Nucleus accumbens (tissue), 56 donors: ENCODE measurements at regions not wholly inside any gene's neighbourhood (a gene's known extent, or its start where the extent isn't known, plus 50 kb on each side); places are given as distances from the start of the nearest gene placed in this dataset.

ENCODE experiments used
- DNase-seq, 56 donors: peaks; one replicate each; lab custom pipeline; 2025; lab: John Stamatoyannopoulos, UW

DNA sequence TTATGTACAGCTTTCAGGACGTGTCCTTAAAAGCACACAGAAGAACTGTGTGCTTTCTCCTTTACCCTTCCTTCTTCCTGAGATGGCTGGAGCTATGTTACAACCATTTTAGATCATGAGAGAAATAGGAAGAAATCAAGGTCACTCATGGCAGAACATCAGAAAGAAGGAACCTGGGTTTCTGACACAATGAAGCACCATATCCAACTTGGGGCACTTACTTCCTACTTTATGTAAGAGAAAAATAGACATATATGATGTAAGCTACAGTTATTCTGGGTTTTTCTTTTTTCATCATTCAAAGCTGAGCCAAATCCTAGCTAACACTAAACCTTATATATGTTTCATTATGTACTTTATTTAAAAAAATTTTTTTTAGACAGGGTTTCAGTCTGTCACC is 79.5 kb downstream of the FAM161A start:
- DNase-seq = no peak

DNA sequence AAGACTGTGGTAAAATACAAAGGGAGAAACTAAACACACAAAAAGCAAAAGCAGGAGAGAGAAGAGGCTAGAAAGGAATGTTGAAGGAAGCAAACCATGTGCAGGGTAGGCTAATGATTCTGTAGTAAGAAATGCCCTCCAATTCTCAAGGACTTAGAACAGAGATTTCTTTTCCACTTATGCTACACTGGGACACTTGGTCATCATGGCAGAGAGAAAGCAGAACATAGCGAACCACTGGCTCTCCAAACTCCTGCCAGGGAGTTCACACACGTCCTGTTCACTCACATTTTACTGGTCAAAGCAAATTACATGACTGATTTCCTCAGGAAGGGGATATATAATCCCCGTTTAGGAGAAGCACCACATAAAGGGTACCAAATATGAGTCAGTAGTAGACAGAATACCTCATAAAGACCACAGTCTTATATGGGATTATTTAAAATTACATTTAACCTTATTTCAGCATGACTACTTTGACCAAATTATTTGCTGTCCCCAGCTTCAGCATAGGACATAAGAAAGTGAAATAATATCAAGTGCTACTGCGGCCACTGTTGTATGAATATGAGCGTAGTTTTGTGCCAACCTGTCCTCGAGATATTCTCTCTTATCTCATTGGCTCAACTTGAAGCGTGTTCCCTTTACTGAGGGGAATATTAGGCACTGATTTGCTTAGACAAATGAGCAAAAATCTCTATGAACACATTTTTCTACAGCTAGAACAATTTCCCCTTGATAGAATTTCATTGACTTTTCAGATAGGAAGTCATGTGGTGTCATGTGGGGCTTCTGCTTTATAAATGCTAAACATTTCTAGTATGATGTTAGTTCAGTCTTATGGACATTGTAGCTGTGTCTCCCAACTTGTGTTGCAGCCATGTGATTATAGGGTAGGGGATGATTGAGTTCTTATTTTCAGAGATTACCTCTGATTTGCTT is 81.7 kb downstream of the FAM161A start:
- no peak for DNase-seq

GRCh38 chr2:61770746-61771145 is 83.1 kb downstream of the FAM161A start:
- DNase-seq = no peak

- DNase-seq = no peak
Measured at GRCh38 chr2:61770298-61770697, 83.6 kb downstream of the FAM161A start.

GRCh38 chr2:61769093-61769675 is 84.7 kb downstream of the FAM161A start:
- no peak for DNase-seq

DNA sequence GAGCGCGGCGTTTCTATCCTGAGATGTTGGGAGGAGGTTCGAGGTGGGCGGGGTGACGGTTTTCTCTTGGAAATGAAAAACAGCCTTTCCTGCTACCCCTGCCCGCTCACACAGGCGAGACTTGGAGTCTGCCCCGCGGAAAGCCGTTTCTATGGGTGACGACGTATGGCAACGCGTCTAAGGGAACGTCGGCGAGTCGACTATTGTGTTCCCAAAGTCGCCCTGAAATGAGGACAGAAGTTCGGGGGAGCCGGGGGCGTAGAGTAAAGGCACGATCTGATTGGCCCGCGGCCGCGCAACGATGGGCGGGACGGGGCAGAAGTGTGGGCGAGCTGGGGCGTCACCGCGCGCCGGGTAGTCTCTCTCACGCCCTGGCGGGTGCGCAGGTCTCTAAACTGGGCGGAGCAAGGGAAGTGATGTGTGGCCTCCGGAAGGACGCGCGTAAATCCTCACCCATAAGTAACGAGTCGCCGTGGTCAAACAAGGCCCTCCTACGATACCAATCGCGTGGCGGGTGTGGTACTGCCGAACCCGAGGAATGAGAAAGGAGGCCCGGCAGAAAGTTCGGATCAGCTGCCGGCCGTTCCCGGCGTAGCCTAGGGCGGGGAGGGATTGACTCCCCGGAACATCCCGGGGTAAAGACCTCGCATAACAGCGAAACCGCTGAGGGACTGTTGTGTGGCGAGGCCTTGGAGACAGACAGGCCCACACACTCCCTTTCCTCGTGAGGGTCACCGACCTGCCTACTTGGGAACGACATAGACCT is 89.6 kb downstream of the FAM161A start:
- peak; percentile 74 to 99 (median 96) for DNase-seq

DNA sequence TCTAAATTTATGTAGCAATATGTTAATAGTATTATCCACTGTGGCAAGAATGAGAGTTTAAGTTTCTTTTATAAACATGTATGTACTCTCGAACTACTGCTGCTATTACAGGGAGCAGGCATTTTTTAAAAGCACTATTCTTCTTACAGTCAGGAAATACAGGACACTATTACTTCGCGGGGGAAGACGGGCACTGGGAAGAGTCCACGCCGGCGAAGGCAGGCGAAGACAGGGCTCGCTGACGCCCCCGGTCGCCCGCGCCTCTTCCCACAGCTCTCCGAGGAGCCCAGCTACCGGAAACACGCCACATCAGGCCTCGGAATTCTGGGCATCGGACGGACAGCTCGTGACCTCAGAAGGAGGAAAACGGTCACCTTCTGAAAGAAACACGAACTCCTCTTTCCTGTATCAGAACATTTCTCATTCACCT is 90.2 kb downstream of the FAM161A start:
- DNase-seq = peak in 38 of 56 donors; percentile 53 to 92 (median 81)

DNA sequence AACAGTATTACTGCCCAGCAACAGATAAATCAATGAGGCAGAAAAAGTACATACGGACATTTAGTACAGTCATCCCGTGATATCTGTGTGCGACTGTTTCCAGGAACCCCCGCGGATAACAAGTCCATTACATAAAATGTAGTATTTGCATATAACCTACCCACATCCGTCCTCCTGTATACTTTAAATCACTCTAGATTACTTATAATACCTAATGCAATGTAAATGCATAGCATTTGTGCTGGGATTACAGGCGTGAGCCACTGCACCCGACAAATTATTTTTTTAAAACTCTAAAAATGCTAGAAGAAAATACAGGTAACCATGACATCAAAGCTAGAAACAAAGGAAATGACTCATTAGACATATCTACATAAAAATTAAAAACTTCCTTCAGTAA is 91.6 kb downstream of the FAM161A start:
- no peak for DNase-seq

GRCh38 chr2:61759718-61760117 is 94.1 kb downstream of the FAM161A start:
- DNase-seq = no peak

DNA sequence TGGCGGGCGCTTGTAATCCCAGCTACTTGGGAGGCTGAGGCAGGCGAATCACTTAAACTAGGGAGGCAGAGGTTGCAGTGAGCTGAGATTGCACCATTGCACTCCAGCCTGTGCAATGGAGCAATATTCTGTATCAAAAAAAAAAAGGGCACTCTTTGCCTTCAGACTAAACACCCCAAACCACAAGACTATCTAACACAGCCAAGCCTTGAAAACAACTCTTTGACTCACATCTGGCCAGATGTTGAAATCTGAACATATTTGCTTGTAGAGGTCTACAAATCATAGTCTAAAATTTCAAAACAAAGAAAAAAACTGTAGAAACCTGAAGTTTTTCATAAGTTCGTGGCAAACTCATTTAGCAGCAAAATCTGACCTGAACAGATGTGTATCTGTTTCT is 94.9 kb downstream of the FAM161A start:
- DNase-seq = no peak

DNA sequence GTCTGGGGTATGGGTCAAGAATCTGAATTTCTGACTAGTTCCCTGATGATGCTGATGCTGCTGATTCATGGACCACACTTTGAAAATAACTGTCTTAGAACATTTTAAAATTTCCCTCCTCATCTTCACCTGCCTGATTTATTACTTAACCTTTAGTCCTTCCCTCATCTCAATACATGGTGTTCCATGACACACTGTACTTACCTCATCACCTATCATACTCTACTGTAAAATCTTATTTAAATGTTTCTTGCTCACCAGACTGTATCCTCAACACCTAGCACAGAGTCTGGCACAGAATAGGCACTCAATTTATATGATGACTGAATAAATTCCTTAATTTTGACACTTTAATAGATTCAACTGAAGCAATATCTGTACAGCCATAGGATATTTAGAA is 95.7 kb downstream of the FAM161A start:
- DNase-seq = no peak

- DNase-seq = no peak
Measured at GRCh38 chr2:61753512-61753911, 100.3 kb downstream of the FAM161A start.

- DNase-seq = no peak
Measured at GRCh38 chr2:61750624-61751023, 103.2 kb downstream of the FAM161A start.

DNA sequence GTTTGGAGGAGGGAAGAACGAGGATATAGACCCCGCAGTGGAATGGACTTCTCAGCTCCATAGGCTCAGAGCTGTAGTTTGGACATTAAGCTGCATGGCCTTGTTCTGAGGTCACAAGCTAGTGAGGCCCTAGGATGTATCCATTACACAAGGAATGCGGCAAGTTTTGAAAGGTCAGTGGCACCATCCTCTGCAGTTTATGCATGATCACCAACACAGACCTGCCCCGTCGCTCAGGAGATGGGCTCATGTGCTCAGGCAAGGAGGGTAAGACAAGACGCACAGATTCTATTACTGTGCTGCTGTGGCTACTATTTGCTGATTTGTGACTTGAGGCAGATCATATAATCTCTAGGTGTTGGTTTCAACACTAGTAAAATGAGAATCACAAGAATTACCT is 110.9 kb downstream of the FAM161A start:
- DNase-seq = no peak

GRCh38 chr2:61737841-61738240 is 116.0 kb downstream of the FAM161A start:
- no peak for DNase-seq

- no peak for DNase-seq
Measured at GRCh38 chr2:61736953-61737352, 116.9 kb downstream of the FAM161A start.

DNA sequence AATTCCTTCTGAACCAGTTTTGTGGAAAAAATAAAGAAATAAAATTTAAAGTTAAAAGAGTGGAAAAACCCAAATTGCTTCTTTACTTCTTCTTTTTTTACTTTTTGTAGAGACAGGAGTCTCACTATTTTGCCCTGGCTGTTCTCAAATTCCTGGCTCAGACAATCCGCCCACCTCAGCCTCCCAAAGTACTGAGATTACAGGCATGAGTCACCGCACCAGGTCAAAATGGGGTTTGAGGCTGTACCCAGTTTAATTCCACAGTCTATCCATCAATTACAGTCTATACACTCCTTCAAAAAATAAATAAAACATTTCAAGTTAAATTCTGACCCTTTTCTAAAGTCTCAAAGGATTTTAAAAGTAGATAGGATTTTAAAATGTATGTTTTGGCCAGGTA is 120.3 kb downstream of the FAM161A start:
- peak in 16 of 56 donors; percentile 1 to 54 (median 8) for DNase-seq

DNA sequence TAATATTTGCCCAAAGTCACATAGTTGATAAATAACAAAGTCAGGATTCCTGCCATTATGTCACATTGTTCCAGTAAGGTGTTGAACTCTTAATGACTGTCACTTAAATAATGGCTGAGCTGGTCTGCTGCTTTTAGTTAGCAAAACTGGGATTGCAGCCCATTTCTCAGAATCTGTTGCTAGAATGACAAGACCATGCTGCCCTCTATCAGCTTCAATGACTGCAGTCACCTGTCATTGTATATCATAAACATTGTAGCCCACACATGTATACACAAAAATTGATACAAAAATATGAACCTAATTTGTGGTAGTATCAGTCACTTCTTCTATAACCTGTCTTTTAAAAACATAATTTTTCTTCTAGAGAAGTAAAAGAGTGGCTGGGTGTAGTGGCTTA is 121.1 kb downstream of the FAM161A start:
- no peak for DNase-seq

- no peak for DNase-seq
Measured at GRCh38 chr2:61727746-61728145, 126.1 kb downstream of the FAM161A start.

DNA sequence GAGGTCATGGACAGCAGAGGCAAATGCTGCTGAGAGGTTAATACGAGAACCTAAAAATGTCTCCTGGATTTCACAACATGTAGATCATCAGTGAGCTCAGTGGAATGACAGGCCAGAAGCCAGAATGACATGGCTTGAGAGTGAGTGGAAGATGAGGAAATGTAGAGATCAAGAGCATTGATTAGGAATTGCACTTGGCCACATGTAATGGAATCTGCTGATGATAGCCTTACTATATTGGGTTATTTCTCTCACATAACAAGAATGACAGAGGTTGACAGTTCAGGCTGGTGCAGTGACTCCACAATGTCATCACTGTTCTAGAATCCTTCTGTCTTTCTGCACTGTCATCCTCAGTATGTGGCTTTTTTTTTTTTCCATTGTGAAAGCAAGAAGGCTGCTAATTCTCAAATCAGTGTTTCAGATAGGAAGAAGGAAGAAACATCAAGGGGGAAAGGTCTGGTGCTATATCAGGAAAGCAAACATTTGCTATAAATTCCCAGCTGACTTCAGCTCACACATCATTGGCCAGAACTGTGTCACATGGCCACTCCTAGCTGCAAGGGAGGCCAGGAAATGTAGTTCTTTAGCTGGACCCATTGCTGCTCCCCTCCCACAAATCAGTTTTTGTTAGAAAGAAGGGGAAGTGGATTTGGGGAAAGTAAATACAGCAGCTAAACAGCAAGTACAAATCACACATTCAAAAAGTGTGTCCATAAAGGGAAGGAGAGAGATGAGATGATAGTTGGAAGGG is 127.2 kb downstream of the FAM161A start:
- DNase-seq = no peak
